ENCODE measurements at regions not wholly inside any gene's neighbourhood (a gene's known extent, or its start where the extent isn't known, plus 50 kb on each side); places are given as distances from the start of the nearest gene placed in this dataset.

GRCh38 chr1:58119971-58120370 is 426.6 kb downstream of the OMA1 start:
- no peak for DNase-seq

- DNase-seq: no peak
Observed at GRCh38 chr1:58116284-58116683, 430.2 kb downstream of the OMA1 start.

GRCh38 chr1:58109646-58110200 is 436.8 kb downstream of the OMA1 start:
- DNase-seq: no peak

- no peak for DNase-seq
Observed at GRCh38 chr1:58108783-58109182, 437.7 kb downstream of the OMA1 start.

- DNase-seq: no peak
Observed at GRCh38 chr1:58107943-58108342, 438.6 kb downstream of the OMA1 start.

GRCh38 chr1:58104960-58105359 is 441.6 kb downstream of the OMA1 start:
- no peak for DNase-seq

GRCh38 chr1:58096714-58097113 is 449.8 kb downstream of the OMA1 start:
- DNase-seq: no peak

GRCh38 chr1:58095183-58095582 is 451.3 kb downstream of the OMA1 start:
- DNase-seq: no peak

- no peak for DNase-seq
Observed at GRCh38 chr1:58094221-58094620, 452.3 kb downstream of the OMA1 start.

GRCh38 chr1:58090640-58091039 is 455.9 kb downstream of the OMA1 start:
- no peak for DNase-seq

GRCh38 chr1:58089898-58090534 is 456.5 kb downstream of the OMA1 start:
- DNase-seq: no peak

GRCh38 chr1:58084266-58084665 is 462.3 kb downstream of the OMA1 start:
- DNase-seq: no peak

- DNase-seq: no peak
Observed at GRCh38 chr1:58082596-58082995, 463.9 kb downstream of the OMA1 start.

- no peak for DNase-seq
Observed at GRCh38 chr1:58076258-58076657, 470.3 kb downstream of the OMA1 start.

GRCh38 chr1:58075188-58075578 is 471.3 kb downstream of the OMA1 start:
- no peak for DNase-seq

- DNase-seq: no peak
Observed at GRCh38 chr1:58072450-58072849, 474.1 kb downstream of the OMA1 start.

GRCh38 chr1:58067082-58067481 is 479.4 kb downstream of the OMA1 start:
- DNase-seq: no peak

- no peak for DNase-seq
Observed at GRCh38 chr1:58065520-58065919, 481.0 kb downstream of the OMA1 start.

GRCh38 chr1:58064166-58064565 is 482.4 kb downstream of the OMA1 start:
- DNase-seq: no peak

- DNase-seq: no peak
Observed at GRCh38 chr1:58063095-58063494, 483.4 kb downstream of the OMA1 start.

GRCh38 chr1:58062635-58063034 is 483.9 kb downstream of the OMA1 start:
- DNase-seq: no peak

- DNase-seq: no peak
Observed at GRCh38 chr1:58060559-58061170, 485.9 kb downstream of the OMA1 start.

- DNase-seq: no peak
Observed at GRCh38 chr1:58059789-58060188, 486.7 kb downstream of the OMA1 start.

GRCh38 chr1:58058323-58058722 is 488.2 kb downstream of the OMA1 start:
- no peak for DNase-seq

- DNase-seq: no peak
Observed at GRCh38 chr1:58057826-58058225, 488.7 kb downstream of the OMA1 start.

Measured in Kasumi-1 (cell line).